ENCODE measurements at regions not wholly inside any gene's neighbourhood (a gene's known extent, or its start where the extent isn't known, plus 50 kb on each side); places are given as distances from the start of the nearest gene placed in this dataset.

GRCh38 chr4:187919966-187920365 is 75.6 kb upstream of the ZFP42 start:
- TF ChIP-seq, protein P1, sequence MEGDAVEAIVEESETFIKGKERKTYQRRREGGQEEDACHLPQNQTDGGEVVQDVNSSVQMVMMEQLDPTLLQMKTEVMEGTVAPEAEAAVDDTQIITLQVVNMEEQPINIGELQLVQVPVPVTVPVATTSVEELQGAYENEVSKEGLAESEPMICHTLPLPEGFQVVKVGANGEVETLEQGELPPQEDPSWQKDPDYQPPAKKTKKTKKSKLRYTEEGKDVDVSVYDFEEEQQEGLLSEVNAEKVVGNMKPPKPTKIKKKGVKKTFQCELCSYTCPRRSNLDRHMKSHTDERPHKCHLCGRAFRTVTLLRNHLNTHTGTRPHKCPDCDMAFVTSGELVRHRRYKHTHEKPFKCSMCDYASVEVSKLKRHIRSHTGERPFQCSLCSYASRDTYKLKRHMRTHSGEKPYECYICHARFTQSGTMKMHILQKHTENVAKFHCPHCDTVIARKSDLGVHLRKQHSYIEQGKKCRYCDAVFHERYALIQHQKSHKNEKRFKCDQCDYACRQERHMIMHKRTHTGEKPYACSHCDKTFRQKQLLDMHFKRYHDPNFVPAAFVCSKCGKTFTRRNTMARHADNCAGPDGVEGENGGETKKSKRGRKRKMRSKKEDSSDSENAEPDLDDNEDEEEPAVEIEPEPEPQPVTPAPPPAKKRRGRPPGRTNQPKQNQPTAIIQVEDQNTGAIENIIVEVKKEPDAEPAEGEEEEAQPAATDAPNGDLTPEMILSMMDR (IDR thresholded peaks at IDR 0.05; ENCODE audit: control extremely low read depth in 1 of 3, insufficient read depth in 1 of 3, low read depth in 1 of 3, low read length in 3 of 3): no peak
- TF ChIP-seq RAD21 (IDR thresholded peaks at IDR 0.05 in 1 of 2, conservative IDR thresholded peaks at IDR 0.05 in 1 of 2; ENCODE audit: low read depth in 2 of 2, low read length in 2 of 2): no peak
- TF ChIP-seq TCF12 (IDR thresholded peaks at IDR 0.05; ENCODE audit: low read depth, low read length): no peak
- TF ChIP-seq HDAC2 (IDR thresholded peaks at IDR 0.05; ENCODE audit: borderline replicate concordance in 1 of 2, low read depth in 2 of 2, low read length in 2 of 2): no peak
- no peak for TF ChIP-seq POLR2AphosphoS5 (IDR thresholded peaks at IDR 0.05; ENCODE audit: low read depth, low read length)
- no peak for TF ChIP-seq JUND (IDR thresholded peaks at IDR 0.05; ENCODE audit: low read length)
- no peak for TF ChIP-seq SUZ12 (IDR thresholded peaks at IDR 0.05; ENCODE audit: low read length)
- no peak for TF ChIP-seq TAF1 (IDR thresholded peaks at IDR 0.05; ENCODE audit: low read depth, low read length)
- no peak for TF ChIP-seq EP300 (IDR thresholded peaks at IDR 0.05; ENCODE audit: borderline replicate concordance in 1 of 2, low read depth in 2 of 2, low read length in 2 of 2)
- no peak for TF ChIP-seq SIX5 (IDR thresholded peaks at IDR 0.05; ENCODE audit: low read depth, low read length)
- TF ChIP-seq EZH2 (IDR thresholded peaks at IDR 0.05; ENCODE audit: low read depth, low read length, severe bottlenecking): no peak

All from H1 (cell line).